Activated CD8-positive, alpha-beta memory T cell treated with anti-CD3 and anti-CD28 coated beads for 48 hours (primary cell): ENCODE measurements at regions not wholly inside any gene's neighbourhood (a gene's known extent, or its start where the extent isn't known, plus 50 kb on each side); places are given as distances from the start of the nearest gene placed in this dataset.

Experiments
- DNase-seq, 3 experiments: peaks; one replicate each; pipeline ENCODE4 v3.0.0-alpha.2; 2020; ENCODE audit warnings: low read depth in 2 of 3, low spot score in 2 of 3

- DNase-seq, result no peak
These were observed 50.3 kb upstream of the CXCL12 start for GRCh38 chr10:44435196-44435595.

GRCh38 chr10:44436240-44436639, 51.3 kb upstream of the CXCL12 start:
- DNase-seq, result no peak

DNA sequence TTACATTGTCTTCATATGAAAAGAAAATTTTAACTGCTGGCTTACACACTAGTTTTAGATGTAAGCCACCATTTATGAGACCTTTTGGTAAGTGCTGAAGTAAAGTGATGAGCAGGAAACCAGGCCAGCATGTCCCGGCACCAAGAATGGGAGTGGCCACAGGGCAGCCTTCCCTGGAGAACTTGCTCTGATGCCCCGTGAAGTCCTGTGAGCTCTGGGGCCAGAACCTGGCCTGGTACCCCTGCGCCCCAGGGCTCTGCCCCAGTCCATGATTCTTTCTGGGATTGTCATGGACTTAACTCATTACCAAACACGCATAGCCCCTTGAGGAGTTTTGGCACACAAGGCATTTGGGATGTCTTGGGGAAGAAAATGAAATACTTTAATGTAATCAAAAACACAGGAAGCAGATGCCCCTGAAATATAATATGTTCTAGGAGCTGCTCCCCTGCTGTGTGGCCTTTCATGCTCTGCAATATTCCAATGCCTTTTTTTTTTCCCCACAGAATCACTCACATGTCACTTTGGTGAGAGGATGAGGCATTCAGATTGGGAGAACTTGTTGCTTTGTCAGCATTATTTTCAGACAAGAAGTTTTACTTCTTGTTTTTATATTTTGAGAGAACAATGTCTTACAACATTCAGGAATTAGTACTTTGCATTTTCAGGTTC, 53.1 kb upstream of the CXCL12 start:
- no peak for DNase-seq

- no peak for DNase-seq
These were observed 54.5 kb upstream of the CXCL12 start for GRCh38 chr10:44439239-44439957.

- DNase-seq, result no peak
These were observed 55.0 kb upstream of the CXCL12 start for GRCh38 chr10:44439958-44440244.

DNA sequence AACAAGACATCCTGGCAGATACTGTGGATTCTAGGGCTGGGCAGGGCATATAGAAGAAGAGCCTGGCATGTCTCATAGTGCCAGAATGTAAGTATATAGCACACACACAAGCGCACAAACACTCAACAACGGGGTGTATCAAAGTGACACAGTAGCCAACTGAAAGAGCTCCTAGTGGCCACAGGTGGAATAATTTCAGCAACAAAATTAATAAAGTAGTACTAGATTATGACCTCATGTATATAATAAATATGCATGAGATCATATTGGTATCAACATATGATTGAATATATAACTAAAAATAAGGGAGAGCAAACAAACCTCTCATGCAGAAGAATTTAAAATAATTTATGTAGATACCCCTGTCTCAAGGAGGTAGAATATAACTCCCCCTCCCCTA, 72.4 kb upstream of the CXCL12 start:
- DNase-seq, result no peak

GRCh38 chr10:44458671-44459413, 73.9 kb upstream of the CXCL12 start:
- no peak for DNase-seq

DNA sequence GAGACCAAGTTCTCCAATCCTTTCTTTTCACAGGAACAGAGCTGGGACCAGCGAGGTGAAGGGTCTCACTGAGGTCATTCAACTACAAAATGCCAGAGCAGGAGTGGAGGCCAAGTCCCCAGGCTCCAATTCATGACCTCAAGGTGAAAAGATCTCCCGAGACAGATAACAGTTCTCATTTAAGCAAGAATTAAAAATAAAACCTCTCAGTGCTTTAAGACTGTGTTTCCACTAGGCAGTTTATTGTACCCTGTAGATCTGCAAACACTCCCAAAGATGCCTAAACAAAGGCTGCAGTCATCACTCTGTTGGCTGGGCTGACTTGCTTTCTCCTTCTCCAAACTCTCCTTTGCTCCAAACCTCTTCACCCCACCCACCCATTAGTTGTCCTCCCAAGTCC, 74.8 kb upstream of the CXCL12 start:
- no peak for DNase-seq

DNA sequence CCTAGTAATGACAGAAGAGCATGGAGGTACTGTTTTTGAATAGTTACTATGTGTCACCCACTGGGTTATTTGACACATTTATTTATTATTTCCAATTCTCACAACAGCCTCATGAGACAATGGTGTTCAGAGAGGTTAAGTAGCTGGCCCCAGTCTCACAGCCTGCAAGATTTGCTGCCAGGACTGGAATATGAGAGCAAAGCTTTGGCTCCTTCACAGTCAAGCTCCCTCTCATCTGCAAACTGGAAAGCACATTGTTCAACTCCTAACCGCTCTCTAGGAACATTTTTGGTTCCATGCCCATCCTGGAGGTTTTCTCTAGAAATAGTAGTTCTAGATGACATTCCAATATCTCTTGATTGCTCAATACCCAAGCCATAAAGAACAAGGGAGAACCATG, 75.5 kb upstream of the CXCL12 start:
- no peak for DNase-seq

DNA sequence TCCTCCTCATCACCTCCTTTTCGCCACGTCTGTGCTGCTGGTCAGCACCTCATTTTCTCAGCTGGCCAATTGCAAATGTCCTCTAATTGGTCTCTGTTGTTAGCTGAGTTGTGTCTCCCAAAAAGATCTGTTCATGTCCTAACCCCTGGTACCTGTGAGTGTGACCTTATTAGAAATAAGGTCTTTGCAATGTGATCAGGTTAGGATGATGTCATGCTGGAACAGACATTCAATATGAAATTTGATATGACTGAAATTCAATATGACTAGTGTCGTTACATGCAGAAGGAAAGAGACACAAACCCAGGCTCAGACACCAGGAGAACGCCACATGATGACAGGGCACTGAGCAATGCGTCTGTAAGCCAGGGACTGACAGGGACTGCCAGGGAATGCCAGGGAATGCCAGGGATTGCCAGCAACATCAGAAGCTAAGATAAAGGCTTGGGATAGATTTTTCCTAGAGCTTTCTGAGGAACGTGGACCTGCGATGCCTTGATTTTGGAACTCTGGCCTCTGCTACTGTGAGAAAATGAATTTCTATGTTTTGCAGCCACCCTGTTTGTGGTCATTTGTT, 77.5 kb upstream of the CXCL12 start:
- DNase-seq, result no peak

DNA sequence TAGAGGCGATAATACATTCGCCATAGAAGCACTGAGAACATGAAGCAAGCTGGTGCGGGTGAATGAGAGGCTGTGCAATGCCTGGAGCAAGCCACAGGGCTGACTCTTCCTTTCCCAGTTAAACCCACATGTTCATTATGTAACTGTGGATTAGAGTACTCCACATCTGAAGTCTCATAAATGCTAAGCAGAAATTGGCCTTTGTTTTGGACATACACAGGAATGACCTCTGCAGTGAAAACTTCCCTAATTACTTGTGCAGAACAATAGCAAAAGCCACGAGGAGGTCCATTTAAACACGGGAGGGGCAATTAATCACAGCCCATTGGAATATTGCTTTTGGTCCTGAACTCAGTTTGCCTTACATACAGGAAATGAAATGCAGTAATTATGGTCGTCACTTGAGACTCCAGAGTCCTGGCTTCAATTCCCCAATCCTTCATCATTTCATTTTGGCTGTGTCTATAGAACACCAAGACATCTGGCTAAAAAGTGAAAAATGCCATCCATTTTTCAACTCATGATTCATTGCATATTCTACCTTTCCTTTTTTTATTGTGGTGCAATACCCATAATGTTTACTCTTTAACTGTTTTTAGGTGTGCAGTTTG, 78.7 kb upstream of the CXCL12 start:
- no peak for DNase-seq

DNA sequence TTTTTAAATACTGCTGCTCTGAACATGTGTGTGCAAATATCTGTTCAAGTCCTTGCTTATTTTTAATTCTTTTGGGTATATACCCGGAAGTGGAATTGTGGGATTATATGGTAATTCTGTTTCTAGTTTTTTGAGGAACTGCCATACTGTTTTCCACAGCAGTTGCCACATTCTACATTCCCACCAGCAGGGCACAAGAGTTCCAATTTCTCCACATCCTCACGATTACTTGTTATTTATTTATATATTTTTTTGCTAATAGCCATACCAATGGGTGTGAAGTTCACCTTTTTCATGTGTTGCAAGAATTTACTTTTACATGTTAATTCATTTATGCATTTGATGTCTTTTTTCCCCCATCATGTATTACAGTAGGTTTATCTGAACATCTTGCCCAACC, 79.6 kb upstream of the CXCL12 start:
- DNase-seq, result no peak

DNA sequence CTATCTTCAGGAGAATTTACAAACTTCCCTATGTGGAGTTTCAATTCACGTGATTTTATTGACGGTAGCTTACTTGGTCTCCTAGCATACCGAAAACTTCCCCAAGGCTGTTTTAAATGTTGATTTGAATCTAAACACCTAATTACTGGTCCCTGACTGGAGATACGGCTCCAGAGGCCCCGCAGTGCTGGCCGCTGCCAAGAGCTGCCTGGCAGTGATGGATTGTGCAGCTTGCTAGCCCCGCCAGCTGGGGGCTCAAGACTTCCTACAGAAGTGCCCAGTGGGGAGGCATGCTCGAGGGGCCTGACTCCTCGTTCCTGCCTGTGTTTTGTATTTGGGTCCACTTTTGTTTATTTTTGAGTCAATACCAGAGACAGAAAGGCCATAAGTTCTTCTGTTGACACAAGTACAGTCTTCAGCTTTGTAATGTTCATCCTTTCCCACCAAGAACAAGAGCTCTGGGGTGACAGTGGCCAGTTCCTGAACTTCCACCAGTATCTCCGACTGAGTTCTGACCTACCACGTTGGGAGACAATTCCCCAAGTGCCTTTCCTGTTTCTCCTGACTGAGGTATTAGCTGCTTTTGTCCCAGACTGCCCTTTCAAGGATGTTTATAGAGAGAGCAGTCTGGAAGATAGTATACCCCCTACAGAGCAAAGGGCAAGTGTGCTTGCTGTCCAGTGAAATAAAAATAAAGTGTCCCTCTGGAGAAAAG, 80.7 kb upstream of the CXCL12 start:
- DNase-seq, result no peak

GRCh38 chr10:44466236-44466635, 81.3 kb upstream of the CXCL12 start:
- no peak for DNase-seq

DNA sequence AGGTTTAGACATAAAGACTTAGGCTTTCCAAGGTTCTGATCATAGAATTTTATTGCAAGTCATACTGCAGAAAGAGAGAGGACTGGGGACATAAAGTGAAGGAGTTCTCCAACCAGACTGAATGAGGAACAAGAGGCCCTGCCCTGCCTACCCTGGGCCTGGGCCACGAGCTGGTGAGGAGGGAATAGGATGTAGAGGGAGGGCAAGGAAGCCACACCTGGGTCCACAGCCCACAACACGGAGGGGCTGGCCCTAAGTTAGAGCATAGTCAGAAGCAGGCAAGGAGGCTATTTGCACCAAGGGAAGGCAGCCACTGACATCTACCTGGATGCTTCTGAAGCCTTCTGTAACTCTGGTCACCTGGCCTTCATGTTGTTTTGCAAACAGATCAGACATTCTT, 82.2 kb upstream of the CXCL12 start:
- DNase-seq, result no peak

DNA sequence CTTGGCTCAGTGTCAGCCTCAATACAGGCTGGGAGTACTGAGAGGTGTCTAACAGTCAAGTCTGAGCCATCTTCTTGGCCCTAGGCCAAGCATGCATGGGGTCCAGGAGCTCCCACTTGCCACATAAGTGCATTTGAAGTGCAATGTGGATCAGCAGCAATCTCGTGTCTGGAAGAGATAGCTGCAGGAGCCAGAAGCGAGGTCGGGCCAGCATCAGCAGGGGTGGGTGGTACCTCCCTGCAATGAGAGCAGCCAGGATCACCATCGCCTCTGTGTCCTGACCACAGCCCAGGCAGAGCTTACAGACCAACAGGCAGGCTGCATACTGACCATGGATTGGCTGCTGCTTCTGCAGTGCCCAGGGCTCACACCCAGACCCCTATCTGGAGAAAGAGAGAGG, 83.0 kb upstream of the CXCL12 start:
- no peak for DNase-seq

- DNase-seq, result no peak
These were observed 83.6 kb upstream of the CXCL12 start for GRCh38 chr10:44468525-44468924.

DNA sequence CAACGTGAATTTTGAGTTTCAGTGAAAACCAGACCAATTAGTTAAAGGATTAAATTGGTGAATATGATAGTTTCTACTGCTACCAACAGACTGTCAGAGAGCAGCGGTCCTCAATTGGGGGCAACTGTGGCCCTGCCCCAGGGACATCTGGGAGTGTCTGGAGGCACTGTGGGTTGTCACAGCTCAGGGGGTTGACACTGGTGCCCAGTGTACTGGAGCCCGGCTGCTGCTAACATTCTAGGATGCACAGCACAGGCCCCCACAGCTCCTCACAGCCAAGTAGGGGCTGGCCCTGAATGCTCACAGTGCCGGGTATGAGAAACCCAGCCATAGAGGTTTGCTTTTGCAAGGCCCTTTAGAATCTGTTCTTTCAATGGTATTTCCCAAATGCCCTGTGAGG, 84.1 kb upstream of the CXCL12 start:
- no peak for DNase-seq

DNA sequence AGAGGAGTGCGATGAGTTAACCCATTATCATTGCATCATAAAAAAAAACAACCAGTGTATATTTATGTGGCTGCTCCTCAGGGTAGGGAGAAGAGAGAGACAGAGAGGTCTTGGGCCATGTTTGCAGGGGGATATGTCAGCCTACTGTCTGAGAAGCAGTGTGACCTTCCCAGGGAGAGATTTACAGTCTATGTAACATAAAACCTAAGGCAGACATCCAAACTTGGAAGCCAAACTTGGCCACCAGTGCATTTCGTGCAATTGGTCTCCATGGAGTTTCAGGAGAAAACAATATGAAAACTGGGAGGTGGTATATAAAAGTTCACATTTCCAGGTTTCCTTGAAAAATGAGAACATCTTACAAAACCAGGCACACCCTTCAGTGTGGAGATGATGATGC, 85.9 kb upstream of the CXCL12 start:
- DNase-seq, result no peak

DNA sequence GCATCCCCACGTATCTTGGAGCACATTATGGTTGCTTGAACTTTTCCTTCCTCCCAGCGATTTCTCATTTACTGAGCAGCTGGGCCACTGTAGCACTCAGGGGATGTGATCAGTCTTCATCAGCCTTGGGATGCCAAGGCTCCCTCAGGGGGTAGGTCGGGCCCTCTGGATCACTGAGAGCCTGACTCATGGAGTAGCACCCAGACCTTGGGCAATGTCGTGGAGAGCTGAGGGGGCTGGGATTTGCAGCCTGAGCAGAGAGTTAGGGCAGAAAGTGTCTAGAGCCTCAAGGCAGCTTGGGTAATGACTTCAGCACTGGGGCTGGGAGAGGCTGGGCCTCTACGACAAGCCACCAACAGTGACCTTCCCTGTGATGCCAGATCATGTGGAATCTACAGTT, 86.5 kb upstream of the CXCL12 start:
- no peak for DNase-seq

GRCh38 chr10:44473146-44473545, 88.2 kb upstream of the CXCL12 start:
- DNase-seq, result no peak
